Gastroesophageal sphincter (tissue), 4 donors: ENCODE measurements at regions not wholly inside any gene's neighbourhood (a gene's known extent, or its start where the extent isn't known, plus 50 kb on each side); places are given as distances from the start of the nearest gene placed in this dataset.
A peak's percentile ranks its signal among the peaks of the same experiment; 100 is the strongest.

Experiments
- ATAC-seq: fragments of 150-250 bp; one replicate; pipeline ENCODE4 v1.9.1; 2016; ENCODE audit warnings: mild to moderate bottlenecking, moderate library complexity
- H3K27ac ChIP-seq, 4 donors: fragments of 200-600 bp; sonication (generic) in 3 of 4; 1 replicate in 3 of 4; 2 replicates in 1 of 4; pipeline ENCODE4 v1.5.1; 2016 to 2019
- H3K27me3 ChIP-seq: fragments of 200-600 bp; sonication (generic); one replicate; pipeline ENCODE4 v1.5.1; 2019
- H3K36me3 ChIP-seq, 2 donors: fragments of 200-600 bp; sonication (generic); one replicate each; pipeline ENCODE4 v1.5.1; 2019; ENCODE audit warnings: control low read depth in 1 of 2
- H3K4me1 ChIP-seq, 3 donors: fragments of 200-600 bp; sonication (generic); 1 replicate in 2 of 3; 2 replicates in 1 of 3; pipeline ENCODE4 v1.5.1; 2016 to 2019; ENCODE audit warnings: control low read depth in 2 of 3
- H3K4me3 ChIP-seq, 2 donors: fragments of 200-600 bp; sonication (generic); one replicate each; pipeline ENCODE4 v1.5.1; 2019; ENCODE audit warnings: mild to moderate bottlenecking in 1 of 2, moderate library complexity in 1 of 2
- H3K9me3 ChIP-seq, 3 donors: fragments of 200-600 bp; sonication (generic); one replicate each; pipeline ENCODE4 v1.5.1; 2017 to 2019; ENCODE audit warnings: control low read depth in 2 of 3
- CTCF ChIP-seq, 4 experiments: fragments of 200-600 bp in 2 of 4; fragments of 450-650 bp in 2 of 4; sonication (generic) in 1 of 4; IDR thresholded peaks; one replicate each; pipeline ENCODE4 v1.5.1; 2017 to 2019; ENCODE audit warnings: antibody characterized with exemption in 4 of 4, mild to moderate bottlenecking in 2 of 4, moderate library complexity in 2 of 4
- EP300 ChIP-seq: sonication (generic); formaldehyde crosslinking; IDR thresholded peaks from one replicate; pipeline ENCODE4 v1.6.1; 2017; ENCODE audit warnings: antibody characterized with exemption, mild to moderate bottlenecking
- POLR2A ChIP-seq, 2 donors: fragments of 450-650 bp; IDR thresholded peaks; one replicate each; pipeline ENCODE4 v1.6.1; 2017; ENCODE audit warnings: antibody characterized with exemption in 2 of 2, mild to moderate bottlenecking in 2 of 2, moderate library complexity in 1 of 2
- POLR2AphosphoS5 ChIP-seq: sonication (generic); formaldehyde crosslinking; IDR thresholded peaks from one replicate; pipeline ENCODE4 v1.6.1; 2017; ENCODE audit warnings: antibody characterized with exemption
- whole genome bisulfite sequencing, 2 donors: methylation state at CpG; one replicate each; pipeline ENCODE4 v1.1.5; 2018; ENCODE audit warnings: low coverage in 1 of 2; 5-methylcytosine and 5-hydroxymethylcytosine counted together

DNA sequence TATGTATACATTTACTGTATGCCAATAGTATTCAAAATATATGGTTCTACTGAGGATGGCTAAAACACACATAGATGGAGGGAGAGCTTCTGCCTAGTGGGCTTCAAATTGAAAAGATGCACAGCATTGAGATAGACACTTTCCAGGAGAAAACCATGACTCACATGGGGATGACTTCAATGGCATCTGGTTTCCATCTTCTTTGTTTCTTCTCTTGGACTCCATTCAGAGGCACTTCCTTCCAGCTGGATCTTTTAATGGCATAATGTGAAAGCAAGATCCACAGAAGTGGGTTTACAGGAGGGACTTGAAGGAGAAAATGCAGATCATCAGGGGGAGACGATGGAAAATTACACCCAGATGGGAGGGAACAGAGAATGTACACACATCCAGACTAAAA, 84.9 kb downstream of the ZNF365 start:
- no CpG with 5 or more reads among the region's 1 CpG for WGBS, 2 donors
- no peaks in the 10 kb centered on the region for H3K9me3 ChIP-seq
- peak; percentile 66 for ATAC-seq

DNA sequence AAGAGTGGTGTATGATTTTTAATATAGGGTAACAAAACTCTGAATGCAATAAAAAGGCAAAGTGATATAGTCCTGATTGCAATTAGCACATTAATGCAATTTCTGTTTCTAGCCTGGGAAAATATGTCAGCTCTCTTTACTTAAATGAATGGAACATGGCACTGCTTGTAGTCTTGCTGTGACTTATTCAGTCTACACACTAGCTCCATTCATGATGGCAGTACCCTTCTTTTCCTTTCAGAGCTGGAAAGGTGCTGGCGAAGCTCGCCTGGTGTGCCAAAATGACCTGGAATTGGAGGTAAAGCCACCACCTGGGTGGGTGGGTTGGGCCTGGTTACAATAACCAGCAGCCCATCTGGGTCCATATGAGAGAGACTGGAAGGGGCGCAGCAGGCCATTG, 85.3 kb downstream of the ZNF365 start:
- no peak overlapping the region for H3K4me3 ChIP-seq
- H3K4me1 ChIP-seq: no peaks in the 10 kb centered on the region
- 100% methylated on average over 1 to 2 of the region's 3 CpGs for WGBS, 2 donors
- H3K27ac ChIP-seq: no peak overlapping the region
- TF ChIP-seq EP300 (no peak), POLR2AphosphoS5 (no peak), POLR2A (IDR thresholded peaks at IDR 0.05) (no peak), CTCF (IDR thresholded peaks at IDR 0.05) (no peak)
- ATAC-seq: no peak
- no peaks in the 10 kb centered on the region for H3K27me3 ChIP-seq
- H3K36me3 ChIP-seq: no peaks in the 10 kb centered on the region
- no peaks in the 10 kb centered on the region for H3K9me3 ChIP-seq

More for the DNA sequence above, 84.9 kb downstream of the ZNF365 start:
- Histone ChIP-seq H3K27me3 (no peaks in the 10 kb centered on the region), H3K4me3 (no peak overlapping the region), H3K4me1 (no peaks in the 10 kb centered on the region), H3K36me3 (no peaks in the 10 kb centered on the region), H3K27ac (no peak overlapping the region)
- TF ChIP-seq CTCF (IDR thresholded peaks at IDR 0.05) (no peak), POLR2A (IDR thresholded peaks at IDR 0.05) (no peak), EP300 (no peak), POLR2AphosphoS5 (peak; percentile 40)

- ATAC-seq: no peak
- Histone ChIP-seq H3K27ac (no peak overlapping the region), H3K36me3 (no peaks in the 10 kb centered on the region), H3K4me3 (no peak overlapping the region), H3K9me3 (peaks cover 0 to 4% (median 0%) of the 10 kb centered on the region in 3 donors), H3K27me3 (no peaks in the 10 kb centered on the region), H3K4me1 (no peaks in the 10 kb centered on the region)
- WGBS, 2 donors: 92 to 97% methylated on average over 2 of the region's 2 CpGs
- TF ChIP-seq POLR2AphosphoS5: no peak
- no peak for TF ChIP-seq POLR2A (IDR thresholded peaks at IDR 0.05)
- TF ChIP-seq EP300: no peak
- no peak for TF ChIP-seq CTCF (IDR thresholded peaks at IDR 0.05)
Measured at GRCh38 chr10:62460393-62460792, 86.2 kb downstream of the ZNF365 start.

GRCh38 chr10:62461120-62461519, 87.0 kb downstream of the ZNF365 start:
- no peak for ATAC-seq
- H3K4me1 ChIP-seq: no peaks in the 10 kb centered on the region
- TF ChIP-seq POLR2A (IDR thresholded peaks at IDR 0.05) (no peak), CTCF (IDR thresholded peaks at IDR 0.05) (no peak), EP300 (no peak), POLR2AphosphoS5 (no peak)

DNA sequence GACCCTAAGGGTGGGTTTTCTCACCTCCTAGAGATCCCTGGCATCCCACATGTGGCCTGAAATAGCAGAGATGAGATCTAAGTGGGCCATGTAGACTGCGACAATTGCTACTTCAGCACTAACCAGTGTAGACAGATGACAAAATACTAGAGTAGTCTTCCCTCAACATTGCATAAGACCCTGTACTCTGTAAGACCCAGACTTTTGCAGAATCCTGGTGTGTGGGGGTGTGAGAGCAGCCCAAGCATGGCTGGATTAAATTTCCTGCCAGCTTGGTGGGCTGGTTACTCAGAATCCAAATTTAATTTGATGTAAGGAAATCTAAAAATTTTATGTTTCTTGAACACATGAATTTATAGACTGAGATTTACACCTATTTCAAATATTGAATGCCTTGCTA, 88.3 kb downstream of the ZNF365 start:
- no peaks in the 10 kb centered on the region for H3K36me3 ChIP-seq
- peaks cover 0 to 12% (median 0%) of the 10 kb centered on the region in 3 donors for H3K9me3 ChIP-seq
- 100% methylated on average over 1 of the region's 1 CpG; no CpG with 5 or more reads in 1 of the 2 donors for WGBS, 2 donors
- H3K4me1 ChIP-seq: no peaks in the 10 kb centered on the region
- no peak for ATAC-seq
- H3K27ac ChIP-seq: no peak overlapping the region
- TF ChIP-seq POLR2AphosphoS5 (no peak), POLR2A (IDR thresholded peaks at IDR 0.05) (no peak), CTCF (IDR thresholded peaks at IDR 0.05) (no peak), EP300 (no peak)
- H3K4me3 ChIP-seq: no peak overlapping the region
- no peaks in the 10 kb centered on the region for H3K27me3 ChIP-seq

More at GRCh38 chr10:62461120-62461519, 87.0 kb downstream of the ZNF365 start:
- H3K36me3 ChIP-seq: no peaks in the 10 kb centered on the region
- 83 to 100% methylated on average over 1 of the region's 8 CpGs for WGBS, 2 donors
- H3K4me3 ChIP-seq: no peak overlapping the region
- H3K27ac ChIP-seq: no peak overlapping the region
- H3K27me3 ChIP-seq: no peaks in the 10 kb centered on the region
- peaks cover 0 to 11% (median 0%) of the 10 kb centered on the region in 3 donors for H3K9me3 ChIP-seq
